GM12891 (cell line): ENCODE measurements at regions not wholly inside any gene's neighbourhood (a gene's known extent, or its start where the extent isn't known, plus 50 kb on each side); places are given as distances from the start of the nearest gene placed in this dataset.

Source experiments
- POLR2A ChIP-seq: IDR thresholded peaks from 2 replicates; pipeline ENCODE4 v1.6.1; 2011; ENCODE audit warnings: low read depth, low read length, control low read depth
- TAF1 ChIP-seq: IDR thresholded peaks from 2 replicates; pipeline ENCODE4 v1.6.1; 2011; ENCODE audit warnings: low read depth, low read length, control low read depth

- TF ChIP-seq POLR2A (no peak), TAF1 (no peak)
Observed at GRCh38 chr1:91176250-91176649, 154.4 kb upstream of the ZNF644 start.
